ENCODE measurements at regions not wholly inside any gene's neighbourhood (a gene's known extent, or its start where the extent isn't known, plus 50 kb on each side); places are given as distances from the start of the nearest gene placed in this dataset.

DNA sequence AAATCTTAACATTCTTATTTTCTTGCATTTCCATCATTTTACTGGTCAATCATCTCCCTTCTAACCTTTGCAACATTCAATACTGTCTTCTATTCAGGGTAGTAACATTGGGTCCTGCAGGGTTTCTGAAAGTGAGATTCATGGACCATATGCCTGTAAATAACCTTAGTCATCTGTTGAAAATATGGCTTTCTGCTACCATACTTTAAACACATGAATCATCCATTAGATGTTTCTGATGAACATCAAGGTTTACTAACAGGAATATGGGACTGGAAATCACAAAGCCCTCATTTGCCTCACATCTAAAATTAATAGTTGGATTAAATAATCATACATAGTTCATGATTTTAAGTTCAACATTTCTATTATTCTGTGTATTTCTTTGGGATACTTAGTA lies 475.9 kb upstream of the MARCKS start:
- no peak overlapping the region for H3K4me3 ChIP-seq (ENCODE audit: low read depth, low read length)
- TF ChIP-seq, protein P1, sequence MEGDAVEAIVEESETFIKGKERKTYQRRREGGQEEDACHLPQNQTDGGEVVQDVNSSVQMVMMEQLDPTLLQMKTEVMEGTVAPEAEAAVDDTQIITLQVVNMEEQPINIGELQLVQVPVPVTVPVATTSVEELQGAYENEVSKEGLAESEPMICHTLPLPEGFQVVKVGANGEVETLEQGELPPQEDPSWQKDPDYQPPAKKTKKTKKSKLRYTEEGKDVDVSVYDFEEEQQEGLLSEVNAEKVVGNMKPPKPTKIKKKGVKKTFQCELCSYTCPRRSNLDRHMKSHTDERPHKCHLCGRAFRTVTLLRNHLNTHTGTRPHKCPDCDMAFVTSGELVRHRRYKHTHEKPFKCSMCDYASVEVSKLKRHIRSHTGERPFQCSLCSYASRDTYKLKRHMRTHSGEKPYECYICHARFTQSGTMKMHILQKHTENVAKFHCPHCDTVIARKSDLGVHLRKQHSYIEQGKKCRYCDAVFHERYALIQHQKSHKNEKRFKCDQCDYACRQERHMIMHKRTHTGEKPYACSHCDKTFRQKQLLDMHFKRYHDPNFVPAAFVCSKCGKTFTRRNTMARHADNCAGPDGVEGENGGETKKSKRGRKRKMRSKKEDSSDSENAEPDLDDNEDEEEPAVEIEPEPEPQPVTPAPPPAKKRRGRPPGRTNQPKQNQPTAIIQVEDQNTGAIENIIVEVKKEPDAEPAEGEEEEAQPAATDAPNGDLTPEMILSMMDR (IDR thresholded peaks at IDR 0.05; ENCODE audit: insufficient read depth, low read depth, low read length, missing control alignments), result no peak
- DNase-seq (ENCODE audit: low read depth), result no peak

DNA sequence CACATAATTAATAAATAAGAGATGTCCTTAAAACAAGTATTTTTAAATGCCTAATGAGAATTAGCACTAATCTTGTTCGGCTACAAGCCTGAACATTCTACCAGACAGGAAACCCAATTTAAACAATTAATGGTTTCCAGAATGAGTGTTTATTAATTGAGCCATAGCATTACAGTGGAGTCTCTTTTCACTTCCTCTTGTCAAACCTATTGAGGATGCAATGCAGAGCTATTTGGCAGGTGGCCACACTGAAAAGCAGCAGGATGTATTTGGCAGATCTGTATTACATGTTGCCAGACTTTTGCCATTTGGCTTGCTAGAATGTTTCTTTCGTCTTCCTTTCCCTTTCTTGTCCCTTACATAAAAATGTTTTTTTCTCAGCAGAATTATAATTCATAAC lies 475.2 kb upstream of the MARCKS start:
- peak; percentile 80 for DNase-seq (ENCODE audit: low read depth)
- no peak overlapping the region for H3K4me3 ChIP-seq (ENCODE audit: low read depth, low read length)
- TF ChIP-seq, protein P1 (IDR thresholded peaks at IDR 0.05; ENCODE audit: insufficient read depth, low read depth, low read length, missing control alignments), result no peak

DNA sequence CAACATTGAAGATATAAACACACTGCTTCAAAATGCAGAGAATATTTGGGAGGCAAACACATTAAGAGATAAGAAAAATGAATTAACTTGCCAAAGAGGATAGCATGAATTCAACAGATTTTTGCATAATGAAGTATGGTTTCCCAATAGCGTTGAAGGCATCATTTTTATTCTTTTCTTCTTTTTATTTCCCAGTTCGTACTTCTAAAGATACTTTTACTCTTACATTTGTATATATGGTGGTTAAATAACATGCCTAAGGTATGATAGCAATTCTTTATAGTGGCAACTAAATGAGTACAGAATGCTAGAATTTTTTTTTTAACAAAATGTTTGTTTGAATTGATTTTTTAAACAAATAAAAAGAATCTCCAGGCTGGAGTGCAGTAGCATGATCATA lies 473.4 kb upstream of the MARCKS start:
- TF ChIP-seq, protein P1 (IDR thresholded peaks at IDR 0.05; ENCODE audit: insufficient read depth, low read depth, low read length, missing control alignments), result no peak
- no peak for DNase-seq (ENCODE audit: low read depth)
- H3K4me3 ChIP-seq (ENCODE audit: low read depth, low read length), result no peak overlapping the region

DNA sequence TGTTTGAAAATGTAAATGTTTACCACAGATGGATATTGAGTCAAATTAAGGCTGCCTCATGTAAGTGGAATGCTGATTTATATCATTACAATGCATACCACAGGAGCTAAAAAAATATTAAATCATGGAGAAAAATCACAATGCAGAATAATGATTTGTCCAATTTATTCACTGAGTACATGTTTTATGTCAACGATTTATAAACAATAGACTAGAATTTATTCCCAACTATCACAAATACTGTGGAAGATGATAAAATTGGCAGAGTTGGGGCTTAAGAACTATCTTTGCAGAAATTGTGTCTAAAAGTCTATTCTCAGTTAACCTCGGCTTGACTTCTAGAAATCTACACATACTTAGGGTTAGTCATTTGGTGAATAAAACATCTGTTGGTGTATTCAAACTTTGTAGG lies 472.1 kb upstream of the MARCKS start:
- DNase-seq (ENCODE audit: low read depth), result no peak
- TF ChIP-seq, protein P1 (IDR thresholded peaks at IDR 0.05; ENCODE audit: insufficient read depth, low read depth, low read length, missing control alignments), result no peak
- H3K4me3 ChIP-seq (ENCODE audit: low read depth, low read length), result no peak overlapping the region

DNA sequence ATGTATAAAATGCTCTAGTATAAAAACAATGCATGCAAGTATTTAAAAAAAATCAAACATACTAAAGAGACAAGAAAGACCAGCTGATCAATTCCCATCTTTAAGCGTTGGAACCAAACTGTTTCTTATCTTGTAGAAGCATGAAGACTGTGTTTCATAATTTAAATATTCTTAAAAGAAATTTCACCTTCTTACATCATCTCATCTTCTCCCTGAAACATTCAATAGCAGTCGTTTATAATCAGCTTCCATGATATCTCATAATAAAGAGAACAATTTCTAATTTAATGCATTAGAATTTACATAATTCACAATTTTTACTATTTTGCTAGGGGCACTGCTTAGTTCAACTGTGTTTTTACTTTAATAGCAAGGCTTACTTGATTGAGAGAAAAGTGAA lies 468.1 kb upstream of the MARCKS start:
- H3K4me3 ChIP-seq (ENCODE audit: low read depth, low read length), result no peak overlapping the region

GRCh38 chr6:113392551-113393055 lies 464.5 kb upstream of the MARCKS start:
- no peak for DNase-seq (ENCODE audit: low read depth)
- TF ChIP-seq, protein P1 (IDR thresholded peaks at IDR 0.05; ENCODE audit: insufficient read depth, low read depth, low read length, missing control alignments), result no peak
- no peak overlapping the region for H3K4me3 ChIP-seq (ENCODE audit: low read depth, low read length)

More for the DNA sequence above, 468.1 kb upstream of the MARCKS start:
- TF ChIP-seq, protein P1 (IDR thresholded peaks at IDR 0.05; ENCODE audit: insufficient read depth, low read depth, low read length, missing control alignments), result no peak
- no peak for DNase-seq (ENCODE audit: low read depth)

DNA sequence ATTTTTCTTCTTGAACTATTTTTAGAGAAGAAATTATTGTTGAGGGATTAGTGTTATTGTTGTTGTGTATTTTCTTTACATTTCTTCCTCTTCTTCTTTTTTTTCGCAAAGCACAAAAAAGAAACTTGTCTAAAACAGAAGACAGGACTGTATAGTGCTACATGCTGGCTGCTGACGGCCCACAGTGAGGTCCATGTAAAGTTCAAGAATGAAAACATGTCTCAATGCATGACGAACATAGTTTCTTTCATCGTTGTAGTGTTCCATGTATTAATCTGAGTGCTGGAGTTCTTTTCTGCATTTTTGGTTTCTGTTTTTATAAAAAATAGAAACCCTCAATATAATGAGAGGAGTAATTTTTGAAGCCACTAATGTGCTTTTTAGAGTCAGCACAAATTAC lies 462.9 kb upstream of the MARCKS start:
- TF ChIP-seq, protein P1 (IDR thresholded peaks at IDR 0.05; ENCODE audit: insufficient read depth, low read depth, low read length, missing control alignments), result no peak
- H3K4me3 ChIP-seq (ENCODE audit: low read depth, low read length), result no peak overlapping the region
- DNase-seq (ENCODE audit: low read depth), result no peak

Data from GM12865 (cell line).